Jurkat, Clone E6-1 (cell line): ENCODE measurements at regions not wholly inside any gene's neighbourhood (a gene's known extent, or its start where the extent isn't known, plus 50 kb on each side); places are given as distances from the start of the nearest gene placed in this dataset.

Source experiments
- DNase-seq: peaks from one replicate; pipeline ENCODE4 v3.0.0-alpha.2; 2011; ENCODE audit warnings: low read depth, low spot score
- H3K4me3 ChIP-seq: 2 replicates; pipeline ENCODE4 v1.5.1; 2011; ENCODE audit warnings: mild to moderate bottlenecking, low read length, control low read depth, moderate library complexity

GRCh38 chr7:131880078-131880477 is 323.6 kb upstream of the PODXL start:
- no peak for DNase-seq
- H3K4me3 ChIP-seq: no peak overlapping the region

GRCh38 chr7:131879424-131879823 is 323.0 kb upstream of the PODXL start:
- no peak for DNase-seq
- no peak overlapping the region for H3K4me3 ChIP-seq

GRCh38 chr7:131878777-131879176 is 322.3 kb upstream of the PODXL start:
- DNase-seq: no peak
- H3K4me3 ChIP-seq: no peak overlapping the region

GRCh38 chr7:131873581-131873980 is 317.2 kb upstream of the PODXL start:
- H3K4me3 ChIP-seq: no peak overlapping the region
- no peak for DNase-seq

- no peak overlapping the region for H3K4me3 ChIP-seq
- no peak for DNase-seq
These were observed 313.6 kb upstream of the PODXL start for GRCh38 chr7:131869986-131870385.

GRCh38 chr7:131869169-131869844 is 312.9 kb upstream of the PODXL start:
- H3K4me3 ChIP-seq: no peak overlapping the region
- DNase-seq: no peak

GRCh38 chr7:131867461-131867860 is 311.0 kb upstream of the PODXL start:
- DNase-seq: no peak
- no peak overlapping the region for H3K4me3 ChIP-seq

GRCh38 chr7:131865911-131866310 is 309.5 kb upstream of the PODXL start:
- DNase-seq: no peak
- no peak overlapping the region for H3K4me3 ChIP-seq

GRCh38 chr7:131861620-131862346 is 305.4 kb upstream of the PODXL start:
- no peak for DNase-seq

GRCh38 chr7:131859147-131859821 is 302.9 kb upstream of the PODXL start:
- peak; percentile 39 for DNase-seq

More at GRCh38 chr7:131861620-131862346, 305.4 kb upstream of the PODXL start:
- no peak overlapping the region for H3K4me3 ChIP-seq

GRCh38 chr7:131858611-131859010 is 302.2 kb upstream of the PODXL start:
- H3K4me3 ChIP-seq: no peak overlapping the region
- DNase-seq: no peak

More at GRCh38 chr7:131859147-131859821, 302.9 kb upstream of the PODXL start:
- H3K4me3 ChIP-seq: no peak overlapping the region

- H3K4me3 ChIP-seq: no peak overlapping the region
- DNase-seq: no peak
These were observed 293.0 kb upstream of the PODXL start for GRCh38 chr7:131849472-131849871.

- DNase-seq: no peak
- H3K4me3 ChIP-seq: no peak overlapping the region
These were observed 291.6 kb upstream of the PODXL start for GRCh38 chr7:131848033-131848432.

- DNase-seq: no peak
- no peak overlapping the region for H3K4me3 ChIP-seq
These were observed 289.3 kb upstream of the PODXL start for GRCh38 chr7:131845573-131846314.

- DNase-seq: no peak
- no peak overlapping the region for H3K4me3 ChIP-seq
These were observed 287.9 kb upstream of the PODXL start for GRCh38 chr7:131844369-131844768.

GRCh38 chr7:131843898-131844331 is 287.5 kb upstream of the PODXL start:
- DNase-seq: no peak
- H3K4me3 ChIP-seq: no peak overlapping the region

GRCh38 chr7:131839967-131840690 is 283.7 kb upstream of the PODXL start:
- no peak overlapping the region for H3K4me3 ChIP-seq
- no peak for DNase-seq

- DNase-seq: peak; percentile 11
- H3K4me3 ChIP-seq: no peak overlapping the region
These were observed 280.3 kb upstream of the PODXL start for GRCh38 chr7:131836733-131837132.

GRCh38 chr7:131835141-131835540 is 278.7 kb upstream of the PODXL start:
- no peak for DNase-seq
- H3K4me3 ChIP-seq: no peak overlapping the region
